ENCODE measurements at regions not wholly inside any gene's neighbourhood (a gene's known extent, or its start where the extent isn't known, plus 50 kb on each side); places are given as distances from the start of the nearest gene placed in this dataset.

- Histone ChIP-seq H3K36me3 (replicated peaks; ENCODE audit: insufficient read depth, low read length) (no peaks in the 10 kb centered on the region), H3K27me3 (replicated peaks; ENCODE audit: insufficient read depth, low read length) (no peaks in the 10 kb centered on the region), H2AFZ (ENCODE audit: low read length) (no peak overlapping the region), H3K4me3 (ENCODE audit: low read length) (no peak overlapping the region), H3K9me3 (replicated peaks; ENCODE audit: insufficient read depth, low read length) (no peaks in the 10 kb centered on the region), H3K79me2 (ENCODE audit: low read length) (no peaks in the 10 kb centered on the region), H4K20me1 (ENCODE audit: insufficient read depth, low read length) (no peaks in the 10 kb centered on the region), H3K27ac (ENCODE audit: low read length) (no peak overlapping the region), H3K9me2 (replicated peaks; ENCODE audit: insufficient read depth, low read length) (no peaks in the 10 kb centered on the region), H3K9ac (ENCODE audit: low read length) (no peak overlapping the region), H3F3A (ENCODE audit: insufficient read depth, low read length) (no peaks in the 10 kb centered on the region), H3K4me2 (ENCODE audit: low read depth, low read length) (no peak overlapping the region), H3K4me1 (ENCODE audit: low read length) (no peaks in the 10 kb centered on the region)
- TF ChIP-seq EZH2phosphoT487 (IDR thresholded peaks at IDR 0.05; ENCODE audit: low read length) (no peak), EZH2 (optimal IDR thresholded peaks at IDR 0.05; ENCODE audit: low read depth, low read length) (no peak), CTCF (IDR thresholded peaks at IDR 0.05; ENCODE audit: low read length) (no peak)
- no peak for DNase-seq
Observed at GRCh38 chr16:62676306-62676705, 640.1 kb upstream of the CDH8 start.

GRCh38 chr16:62665269-62665668 lies 629.0 kb upstream of the CDH8 start:
- H3K27me3 ChIP-seq (replicated peaks; ENCODE audit: insufficient read depth, low read length): no peaks in the 10 kb centered on the region
- no peak overlapping the region for H3K9ac ChIP-seq (ENCODE audit: low read length)
- H3F3A ChIP-seq (ENCODE audit: insufficient read depth, low read length): no peaks in the 10 kb centered on the region
- no peak for DNase-seq
- H3K4me2 ChIP-seq (ENCODE audit: low read depth, low read length): no peak overlapping the region
- H3K9me3 ChIP-seq (replicated peaks; ENCODE audit: insufficient read depth, low read length): no peaks in the 10 kb centered on the region
- TF ChIP-seq EZH2 (optimal IDR thresholded peaks at IDR 0.05; ENCODE audit: low read depth, low read length) (no peak), CTCF (IDR thresholded peaks at IDR 0.05; ENCODE audit: low read length) (no peak), EZH2phosphoT487 (IDR thresholded peaks at IDR 0.05; ENCODE audit: low read length) (no peak)
- H3K4me1 ChIP-seq (ENCODE audit: low read length): no peaks in the 10 kb centered on the region
- no peak overlapping the region for H3K4me3 ChIP-seq (ENCODE audit: low read length)
- H3K27ac ChIP-seq (ENCODE audit: low read length): no peak overlapping the region
- H3K79me2 ChIP-seq (ENCODE audit: low read length): no peaks in the 10 kb centered on the region
- H3K36me3 ChIP-seq (replicated peaks; ENCODE audit: insufficient read depth, low read length): no peaks in the 10 kb centered on the region
- no peaks in the 10 kb centered on the region for H4K20me1 ChIP-seq (ENCODE audit: insufficient read depth, low read length)
- H2AFZ ChIP-seq (ENCODE audit: low read length): no peak overlapping the region
- no peaks in the 10 kb centered on the region for H3K9me2 ChIP-seq (replicated peaks; ENCODE audit: insufficient read depth, low read length)

GRCh38 chr16:62664566-62664965 lies 628.3 kb upstream of the CDH8 start:
- H2AFZ ChIP-seq (ENCODE audit: low read length): no peak overlapping the region
- no peak overlapping the region for H3K9ac ChIP-seq (ENCODE audit: low read length)
- H3K9me2 ChIP-seq (replicated peaks; ENCODE audit: insufficient read depth, low read length): no peaks in the 10 kb centered on the region
- H3K27ac ChIP-seq (ENCODE audit: low read length): no peak overlapping the region
- no peak overlapping the region for H3K4me2 ChIP-seq (ENCODE audit: low read depth, low read length)
- H4K20me1 ChIP-seq (ENCODE audit: insufficient read depth, low read length): no peaks in the 10 kb centered on the region
- no peaks in the 10 kb centered on the region for H3K4me1 ChIP-seq (ENCODE audit: low read length)
- 0 out of 2 replicates have a peak, but pooled peaks cover 2% of the 10 kb centered on the region for H3K9me3 ChIP-seq (replicated peaks; ENCODE audit: insufficient read depth, low read length)
- H3K27me3 ChIP-seq (replicated peaks; ENCODE audit: insufficient read depth, low read length): no peaks in the 10 kb centered on the region
- H3K79me2 ChIP-seq (ENCODE audit: low read length): no peaks in the 10 kb centered on the region
- H3K4me3 ChIP-seq (ENCODE audit: low read length): no peak overlapping the region
- TF ChIP-seq EZH2phosphoT487 (IDR thresholded peaks at IDR 0.05; ENCODE audit: low read length): no peak
- H3F3A ChIP-seq (ENCODE audit: insufficient read depth, low read length): no peaks in the 10 kb centered on the region
- DNase-seq: no peak
- H3K36me3 ChIP-seq (replicated peaks; ENCODE audit: insufficient read depth, low read length): no peaks in the 10 kb centered on the region

GRCh38 chr16:62661435-62661834 lies 625.2 kb upstream of the CDH8 start:
- Histone ChIP-seq H3K4me3 (ENCODE audit: low read length) (no peak overlapping the region), H3K79me2 (ENCODE audit: low read length) (no peaks in the 10 kb centered on the region), H3K36me3 (replicated peaks; ENCODE audit: insufficient read depth, low read length) (no peaks in the 10 kb centered on the region), H3K4me2 (ENCODE audit: low read depth, low read length) (no peak overlapping the region), H4K20me1 (ENCODE audit: insufficient read depth, low read length) (no peaks in the 10 kb centered on the region), H3K9ac (ENCODE audit: low read length) (no peak overlapping the region), H3K27me3 (replicated peaks; ENCODE audit: insufficient read depth, low read length) (no peaks in the 10 kb centered on the region), H3K9me2 (replicated peaks; ENCODE audit: insufficient read depth, low read length) (no peaks in the 10 kb centered on the region), H2AFZ (ENCODE audit: low read length) (no peak overlapping the region), H3K27ac (ENCODE audit: low read length) (no peak overlapping the region), H3K4me1 (ENCODE audit: low read length) (no peaks in the 10 kb centered on the region), H3F3A (ENCODE audit: insufficient read depth, low read length) (no peaks in the 10 kb centered on the region), H3K9me3 (replicated peaks; ENCODE audit: insufficient read depth, low read length) (0 out of 2 replicates have a peak, but pooled peaks cover 2% of the 10 kb centered on the region)
- TF ChIP-seq CTCF (IDR thresholded peaks at IDR 0.05; ENCODE audit: low read length) (no peak), EZH2 (optimal IDR thresholded peaks at IDR 0.05; ENCODE audit: low read depth, low read length) (no peak), EZH2phosphoT487 (IDR thresholded peaks at IDR 0.05; ENCODE audit: low read length) (no peak)
- no peak for DNase-seq
